ENCODE measurements at regions not wholly inside any gene's neighbourhood (a gene's known extent, or its start where the extent isn't known, plus 50 kb on each side); places are given as distances from the start of the nearest gene placed in this dataset.

DNA sequence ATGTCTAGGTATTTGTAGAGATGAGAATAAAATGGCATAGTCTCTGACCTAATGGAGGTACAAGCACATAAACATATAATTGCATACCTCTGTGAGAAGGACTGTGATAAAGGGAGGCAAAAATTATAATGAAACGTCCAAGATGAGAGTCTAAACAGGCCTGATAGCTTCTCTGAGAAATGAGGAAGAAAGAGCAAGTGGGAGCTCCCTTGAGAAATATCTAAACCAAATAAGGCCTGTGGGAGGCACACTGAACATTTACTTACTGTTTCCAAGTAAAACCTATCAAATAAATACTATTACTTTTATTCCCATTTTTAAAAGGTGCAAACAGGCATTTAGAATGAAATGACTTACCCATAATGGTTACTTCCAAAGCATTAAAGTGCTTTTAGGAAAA is 125.6 kb upstream of the PAPPA start:
- Histone ChIP-seq H3K79me2 (ENCODE audit: insufficient read depth, low read length) (no peaks in the 10 kb centered on the region), H3K23me2 (ENCODE audit: insufficient read length, low read depth, low read length, poor library complexity, severe bottlenecking) (no peaks in the 10 kb centered on the region), H3K56ac (ENCODE audit: insufficient read length, low read depth, low read length) (no peak overlapping the region), H3K4ac (ENCODE audit: low read depth, low read length) (no peak overlapping the region), H4K5ac (ENCODE audit: insufficient read length, low read depth, low read length) (no peak overlapping the region), H3K23ac (ENCODE audit: insufficient read length, low read depth, low read length) (no peak overlapping the region), H3K79me1 (ENCODE audit: insufficient read depth, low read depth, low read length, poor library complexity, severe bottlenecking) (no peaks in the 10 kb centered on the region), H3K9me3 (ENCODE audit: control insufficient read depth, low read depth, low read length) (no peaks in the 10 kb centered on the region), H3K9ac (ENCODE audit: extremely low read depth, insufficient read length, low read length) (no peak overlapping the region), H4K8ac (replicated peaks; ENCODE audit: insufficient read length, low read depth, low read length) (no peak overlapping the region), H2BK20ac (ENCODE audit: low read depth, low read length, poor library complexity, severe bottlenecking) (no peak overlapping the region), H2AK5ac (ENCODE audit: insufficient read length, low read length) (no peak overlapping the region), H2BK15ac (ENCODE audit: low read depth, low read length) (no peak overlapping the region), H2BK120ac (ENCODE audit: low read depth, low read length, poor library complexity, severe bottlenecking) (no peak overlapping the region), H4K20me1 (ENCODE audit: control insufficient read depth, insufficient read depth, insufficient read length) (no peaks in the 10 kb centered on the region), H2BK5ac (ENCODE audit: insufficient read length, low read length) (no peak overlapping the region), H3K4me1 (ENCODE audit: insufficient read depth, low read length) (no peaks in the 10 kb centered on the region), H3K27me3 (ENCODE audit: insufficient read depth, low read length) (no peaks in the 10 kb centered on the region), H3K18ac (ENCODE audit: insufficient read length, low read depth, low read length) (no peak overlapping the region), H2AFZ (ENCODE audit: low read length) (no peak overlapping the region), H2BK12ac (ENCODE audit: insufficient read length, low read depth, low read length) (no peak overlapping the region), H3K4me2 (ENCODE audit: insufficient read depth, insufficient read length, low read length) (no peak overlapping the region), H4K91ac (ENCODE audit: insufficient read length, low read depth, low read length) (no peak overlapping the region), H3T11ph (ENCODE audit: low read length) (no peak overlapping the region), H3K27ac (ENCODE audit: insufficient read length, low read depth, low read length) (no peak overlapping the region), H3K14ac (ENCODE audit: insufficient read depth, low read length) (no peak overlapping the region)
- no CpG with 5 or more reads among the region's 1 CpG for WGBS (ENCODE audit: extremely low coverage, insufficient read length, low lambda C conversion rate)
- peaks cover 10% of the 10 kb centered on the region in 2 experiments for H3K9me3 Mint-ChIP-seq
- H3K27ac Mint-ChIP-seq: no peak overlapping the region
- no peak overlapping the region for H3K4me3 Mint-ChIP-seq
- no peak for DNase-seq
- peaks cover 0 to 13% (median 2%) of the 10 kb centered on the region in 3 experiments; a peak in 2 of 7 replicates for H3K36me3 Mint-ChIP-seq (ENCODE audit: insufficient read depth in 1 of 3, low read depth in 3 of 3)
- TF ChIP-seq, protein P1, sequence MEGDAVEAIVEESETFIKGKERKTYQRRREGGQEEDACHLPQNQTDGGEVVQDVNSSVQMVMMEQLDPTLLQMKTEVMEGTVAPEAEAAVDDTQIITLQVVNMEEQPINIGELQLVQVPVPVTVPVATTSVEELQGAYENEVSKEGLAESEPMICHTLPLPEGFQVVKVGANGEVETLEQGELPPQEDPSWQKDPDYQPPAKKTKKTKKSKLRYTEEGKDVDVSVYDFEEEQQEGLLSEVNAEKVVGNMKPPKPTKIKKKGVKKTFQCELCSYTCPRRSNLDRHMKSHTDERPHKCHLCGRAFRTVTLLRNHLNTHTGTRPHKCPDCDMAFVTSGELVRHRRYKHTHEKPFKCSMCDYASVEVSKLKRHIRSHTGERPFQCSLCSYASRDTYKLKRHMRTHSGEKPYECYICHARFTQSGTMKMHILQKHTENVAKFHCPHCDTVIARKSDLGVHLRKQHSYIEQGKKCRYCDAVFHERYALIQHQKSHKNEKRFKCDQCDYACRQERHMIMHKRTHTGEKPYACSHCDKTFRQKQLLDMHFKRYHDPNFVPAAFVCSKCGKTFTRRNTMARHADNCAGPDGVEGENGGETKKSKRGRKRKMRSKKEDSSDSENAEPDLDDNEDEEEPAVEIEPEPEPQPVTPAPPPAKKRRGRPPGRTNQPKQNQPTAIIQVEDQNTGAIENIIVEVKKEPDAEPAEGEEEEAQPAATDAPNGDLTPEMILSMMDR (conservative IDR thresholded peaks at IDR 0.05): no peak
- H3K27me3 Mint-ChIP-seq (ENCODE audit: low read depth): no peaks in the 10 kb centered on the region
- H3K4me1 Mint-ChIP-seq: peaks cover 0 to 5% of the 10 kb centered on the region in 2 experiments; a peak in 2 of 4 replicates
